ENCODE measurements at regions not wholly inside any gene's neighbourhood (a gene's known extent, or its start where the extent isn't known, plus 50 kb on each side); places are given as distances from the start of the nearest gene placed in this dataset.
"Not testable (repeated sequence)": the region's sequence is repeated elsewhere in the genome, so short reads cannot be mapped to it uniquely, and the experiment has no call there.

DNA sequence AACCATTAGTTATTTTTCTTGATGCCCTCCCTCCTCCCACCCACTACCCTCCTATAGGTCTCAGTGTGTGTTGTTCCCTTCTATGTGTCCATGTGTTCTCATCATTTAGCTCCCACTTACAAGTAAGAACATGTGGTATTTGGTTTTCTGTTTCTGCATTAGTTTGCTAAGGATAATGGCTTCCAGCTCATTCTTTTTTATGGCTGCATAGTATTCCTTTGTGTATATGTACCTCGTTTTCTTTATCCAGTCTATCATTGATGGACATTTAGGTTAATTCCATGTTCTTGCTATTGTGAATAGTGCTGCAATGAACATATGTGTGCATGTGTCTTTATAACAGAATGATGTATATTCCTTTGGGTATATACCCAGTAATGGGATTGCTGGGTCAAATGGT lies 135.1 kb upstream of the PJA2 start:
- not testable (repeated sequence) for H3K36me3 ChIP-seq (ENCODE audit: control insufficient read depth in 1 of 2, insufficient read depth in 2 of 2, low read length in 2 of 2); H3K9me3 ChIP-seq (ENCODE audit: insufficient read depth, low read depth, low read length); DNase-seq; H3K14ac ChIP-seq (ENCODE audit: low read length); H3K27ac ChIP-seq (ENCODE audit: low read depth, low read length); H4K91ac ChIP-seq (ENCODE audit: low read depth, low read length); H4K8ac ChIP-seq (ENCODE audit: low read depth, low read length); H2BK12ac ChIP-seq (ENCODE audit: low read length); H3K27me3 ChIP-seq (ENCODE audit: insufficient read depth, low read length); H2BK120ac ChIP-seq (ENCODE audit: insufficient read depth, low read length, poor library complexity); H3K4me1 ChIP-seq (ENCODE audit: control insufficient read depth in 1 of 2, insufficient read depth in 2 of 2, low read length in 2 of 2); H3K9ac ChIP-seq (ENCODE audit: low read length); H3K4me2 ChIP-seq (ENCODE audit: low read length); H2AFZ ChIP-seq (ENCODE audit: insufficient read depth, low read length, poor library complexity); H2AK5ac ChIP-seq (ENCODE audit: low read length); H3K79me1 ChIP-seq (ENCODE audit: low read length); H3K23ac ChIP-seq (ENCODE audit: low read length); H2BK5ac ChIP-seq (ENCODE audit: low read depth, low read length, poor library complexity); H3K79me2 ChIP-seq (ENCODE audit: control insufficient read depth, insufficient read depth, low read length, poor library complexity); H3K4me3 ChIP-seq (ENCODE audit: low read depth, low read length); H4K12ac ChIP-seq (ENCODE audit: low read depth, low read length); H3K18ac ChIP-seq (ENCODE audit: low read length); H3K4ac ChIP-seq (ENCODE audit: low read depth, low read length)
- WGBS (ENCODE audit: extremely low coverage, insufficient coverage, insufficient read length): no CpG with 5 or more reads among the region's 1 CpG

DNA sequence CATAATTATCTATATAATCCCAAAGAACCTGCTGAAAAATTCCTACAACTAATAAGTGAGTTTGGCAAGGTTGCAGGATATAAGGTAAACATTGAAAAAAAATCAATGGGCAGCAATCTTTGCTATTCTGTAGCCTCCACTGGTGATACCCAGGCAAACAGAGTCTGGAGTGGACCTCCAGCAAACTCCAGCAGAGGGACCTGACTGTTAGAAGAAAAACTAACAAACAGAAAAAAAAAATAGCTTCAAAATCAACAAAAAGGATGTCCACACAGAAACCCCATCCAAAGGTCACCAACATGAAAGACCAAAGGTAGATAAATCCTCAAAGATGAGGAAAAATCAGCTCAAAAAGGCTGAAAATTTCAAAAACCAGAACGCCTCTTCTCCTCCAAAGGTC lies 128.9 kb upstream of the PJA2 start:
- not testable (repeated sequence) for H2BK12ac ChIP-seq (ENCODE audit: low read length); H3K4me2 ChIP-seq (ENCODE audit: low read length); H3K27me3 ChIP-seq (ENCODE audit: insufficient read depth, low read length); H3K18ac ChIP-seq (ENCODE audit: low read length); H3K27ac ChIP-seq (ENCODE audit: low read depth, low read length); H3K23ac ChIP-seq (ENCODE audit: low read length); H4K91ac ChIP-seq (ENCODE audit: low read depth, low read length); H2AFZ ChIP-seq (ENCODE audit: insufficient read depth, low read length, poor library complexity); H2BK5ac ChIP-seq (ENCODE audit: low read depth, low read length, poor library complexity); H2AK5ac ChIP-seq (ENCODE audit: low read length); H3K4ac ChIP-seq (ENCODE audit: low read depth, low read length); DNase-seq; H4K12ac ChIP-seq (ENCODE audit: low read depth, low read length); H3K9me3 ChIP-seq (ENCODE audit: insufficient read depth, low read depth, low read length); H3K36me3 ChIP-seq (ENCODE audit: control insufficient read depth in 1 of 2, insufficient read depth in 2 of 2, low read length in 2 of 2); H3K79me2 ChIP-seq (ENCODE audit: control insufficient read depth, insufficient read depth, low read length, poor library complexity); H3K79me1 ChIP-seq (ENCODE audit: low read length); H3K4me3 ChIP-seq (ENCODE audit: low read depth, low read length); H2BK120ac ChIP-seq (ENCODE audit: insufficient read depth, low read length, poor library complexity); H3K4me1 ChIP-seq (ENCODE audit: control insufficient read depth in 1 of 2, insufficient read depth in 2 of 2, low read length in 2 of 2); H4K8ac ChIP-seq (ENCODE audit: low read depth, low read length); H3K9ac ChIP-seq (ENCODE audit: low read length); H3K14ac ChIP-seq (ENCODE audit: low read length)
- WGBS (ENCODE audit: extremely low coverage, insufficient coverage, insufficient read length): no CpG with 5 or more reads among the region's 1 CpG

DNA sequence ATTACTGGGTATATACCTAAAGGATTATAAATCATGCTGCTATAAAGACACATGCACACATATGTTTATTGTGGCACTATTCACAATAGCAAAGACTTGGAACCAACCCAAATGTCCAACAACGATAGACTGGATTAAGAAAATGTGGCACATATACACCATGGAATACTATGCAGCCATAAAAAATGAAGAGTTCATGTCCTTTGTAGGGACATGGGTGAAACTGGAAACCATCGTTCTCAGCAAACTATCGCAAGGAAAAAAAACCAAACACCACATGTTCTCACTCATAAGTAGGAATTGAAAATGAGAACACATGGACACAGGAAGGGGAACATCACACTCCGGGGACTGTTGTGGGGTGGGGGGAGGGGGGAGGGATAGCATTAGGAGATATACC lies 125.3 kb upstream of the PJA2 start:
- not testable (repeated sequence) for H3K18ac ChIP-seq (ENCODE audit: low read length); H3K9ac ChIP-seq (ENCODE audit: low read length); DNase-seq; H3K27me3 ChIP-seq (ENCODE audit: insufficient read depth, low read length); H4K8ac ChIP-seq (ENCODE audit: low read depth, low read length); H3K9me3 ChIP-seq (ENCODE audit: insufficient read depth, low read depth, low read length); H4K12ac ChIP-seq (ENCODE audit: low read depth, low read length); H3K36me3 ChIP-seq (ENCODE audit: control insufficient read depth in 1 of 2, insufficient read depth in 2 of 2, low read length in 2 of 2); H3K4me2 ChIP-seq (ENCODE audit: low read length); H2BK5ac ChIP-seq (ENCODE audit: low read depth, low read length, poor library complexity); H3K4ac ChIP-seq (ENCODE audit: low read depth, low read length); H3K14ac ChIP-seq (ENCODE audit: low read length); H4K91ac ChIP-seq (ENCODE audit: low read depth, low read length); H3K4me3 ChIP-seq (ENCODE audit: low read depth, low read length); H2AFZ ChIP-seq (ENCODE audit: insufficient read depth, low read length, poor library complexity); H2AK5ac ChIP-seq (ENCODE audit: low read length); H3K79me2 ChIP-seq (ENCODE audit: control insufficient read depth, insufficient read depth, low read length, poor library complexity); H3K23ac ChIP-seq (ENCODE audit: low read length); H2BK12ac ChIP-seq (ENCODE audit: low read length); H3K79me1 ChIP-seq (ENCODE audit: low read length); H3K4me1 ChIP-seq (ENCODE audit: control insufficient read depth in 1 of 2, insufficient read depth in 2 of 2, low read length in 2 of 2); H3K27ac ChIP-seq (ENCODE audit: low read depth, low read length); H2BK120ac ChIP-seq (ENCODE audit: insufficient read depth, low read length, poor library complexity)
- no CpG with 5 or more reads among the region's 4 CpGs for WGBS (ENCODE audit: extremely low coverage, insufficient coverage, insufficient read length)

DNA sequence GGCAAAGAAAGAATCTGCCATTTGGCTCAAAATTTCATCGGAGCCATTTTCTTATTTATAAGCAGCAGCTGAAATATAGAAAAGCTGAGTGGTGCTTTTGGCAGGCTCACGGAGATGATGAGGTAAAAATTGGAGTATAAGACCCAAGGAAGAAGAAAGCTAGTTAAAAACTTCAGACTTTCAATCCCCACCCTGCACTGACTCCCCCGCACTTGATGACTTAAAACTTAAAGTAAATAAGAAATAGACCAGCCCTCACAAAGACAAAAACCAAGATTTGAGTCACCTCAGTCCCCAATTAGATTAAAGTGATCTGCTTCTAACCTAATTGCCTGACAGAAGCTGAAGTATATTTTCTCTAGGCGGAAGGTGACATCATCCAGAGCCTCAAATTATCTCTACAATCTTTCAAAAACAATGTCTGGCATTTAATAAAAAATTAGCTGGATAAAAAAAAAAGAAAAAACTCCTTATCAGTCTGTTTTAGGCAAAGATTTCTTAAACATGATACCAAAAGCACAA lies 124.0 kb upstream of the PJA2 start:
- Histone ChIP-seq H3K14ac (ENCODE audit: low read length) (no peak overlapping the region), H4K12ac (ENCODE audit: low read depth, low read length) (no peak overlapping the region), H3K23ac (ENCODE audit: low read length) (no peak overlapping the region), H3K18ac (ENCODE audit: low read length) (no peak overlapping the region), H2AFZ (ENCODE audit: insufficient read depth, low read length, poor library complexity) (no peak overlapping the region), H3K4me2 (ENCODE audit: low read length) (no peak overlapping the region), H2BK120ac (ENCODE audit: insufficient read depth, low read length, poor library complexity) (no peak overlapping the region), H4K91ac (ENCODE audit: low read depth, low read length) (no peak overlapping the region), H4K8ac (ENCODE audit: low read depth, low read length) (no peak overlapping the region), H3K4ac (ENCODE audit: low read depth, low read length) (no peak overlapping the region), H3K79me1 (ENCODE audit: low read length) (no peaks in the 10 kb centered on the region), H2BK12ac (ENCODE audit: low read length) (no peak overlapping the region), H3K9me3 (ENCODE audit: insufficient read depth, low read depth, low read length) (no peaks in the 10 kb centered on the region), H3K9ac (ENCODE audit: low read length) (no peak overlapping the region), H3K27ac (ENCODE audit: low read depth, low read length) (no peak overlapping the region), H3K4me3 (ENCODE audit: low read depth, low read length) (no peak overlapping the region), H3K36me3 (ENCODE audit: control insufficient read depth in 1 of 2, insufficient read depth in 2 of 2, low read length in 2 of 2) (no peaks in the 10 kb centered on the region), H3K4me1 (ENCODE audit: control insufficient read depth in 1 of 2, insufficient read depth in 2 of 2, low read length in 2 of 2) (peaks cover 0 to 4% of the 10 kb centered on the region in 2 experiments), H3K79me2 (ENCODE audit: control insufficient read depth, insufficient read depth, low read length, poor library complexity) (no peaks in the 10 kb centered on the region), H2AK5ac (ENCODE audit: low read length) (no peak overlapping the region), H2BK5ac (ENCODE audit: low read depth, low read length, poor library complexity) (no peak overlapping the region), H3K27me3 (ENCODE audit: insufficient read depth, low read length) (no peaks in the 10 kb centered on the region)
- peak in 1 of 2 donors; percentile 40 for DNase-seq
- no CpG with 5 or more reads among the region's 4 CpGs for WGBS (ENCODE audit: extremely low coverage, insufficient coverage, insufficient read length)
